ENCODE measurements at regions not wholly inside any gene's neighbourhood (a gene's known extent, or its start where the extent isn't known, plus 50 kb on each side); places are given as distances from the start of the nearest gene placed in this dataset.

DNA sequence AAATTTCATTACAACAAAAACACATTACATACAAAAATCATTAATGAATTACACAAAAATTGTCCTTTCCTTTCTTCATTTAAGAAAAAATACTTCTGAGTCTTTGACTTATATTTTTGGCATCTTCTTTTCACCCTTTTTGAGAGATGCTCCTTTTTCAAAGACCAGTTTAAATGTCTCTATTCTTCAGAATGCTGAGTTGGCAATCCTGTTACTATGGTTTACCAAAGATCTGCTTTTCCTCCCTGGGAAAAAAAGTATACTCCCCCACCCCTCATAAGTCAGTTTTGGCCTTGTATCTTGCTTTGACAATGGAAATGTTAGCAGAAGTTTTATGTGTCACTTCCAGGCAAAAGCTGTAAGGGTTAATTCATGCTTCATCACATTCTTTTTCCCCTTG is 198.4 kb upstream of the GRM3 start:
- TF ChIP-seq CTCF (IDR thresholded peaks at IDR 0.05): no peak
- no peak for TF ChIP-seq POLR2A (IDR thresholded peaks at IDR 0.05)
